GM21723 (cell line): ENCODE measurements at regions not wholly inside any gene's neighbourhood (a gene's known extent, or its start where the extent isn't known, plus 50 kb on each side); places are given as distances from the start of the nearest gene placed in this dataset.

Experiments used
- ATAC-seq: cut with Tn5 transposase; IDR thresholded peaks from one replicate; pipeline ENCODE4 v1.9.1; 2021; ENCODE audit warnings: mild to moderate bottlenecking, moderate library complexity; ENCODE audit not compliant: unreplicated experiment

GRCh38 chr15:61798631-61799030, 261.6 kb downstream of the VPS13C start:
- ATAC-seq, result no peak

GRCh38 chr15:61796056-61796455, 264.2 kb downstream of the VPS13C start:
- ATAC-seq, result no peak

- no peak for ATAC-seq
These were observed 265.4 kb downstream of the VPS13C start for GRCh38 chr15:61794881-61795280.

GRCh38 chr15:61794276-61794675, 266.0 kb downstream of the VPS13C start:
- ATAC-seq, result no peak

- no peak for ATAC-seq
These were observed 275.5 kb downstream of the VPS13C start for GRCh38 chr15:61784734-61785133.

- ATAC-seq, result no peak
These were observed 279.8 kb downstream of the VPS13C start for GRCh38 chr15:61780278-61780980.

GRCh38 chr15:61777689-61778088, 282.6 kb downstream of the VPS13C start:
- ATAC-seq, result no peak

GRCh38 chr15:61769557-61769956, 290.7 kb downstream of the VPS13C start:
- ATAC-seq, result no peak

- ATAC-seq, result no peak
These were observed 292.1 kb downstream of the VPS13C start for GRCh38 chr15:61768131-61768530.

- ATAC-seq, result no peak
These were observed 295.3 kb downstream of the VPS13C start for GRCh38 chr15:61764981-61765380.

- no peak for ATAC-seq
These were observed 296.1 kb downstream of the VPS13C start for GRCh38 chr15:61764141-61764540.

- no peak for ATAC-seq
These were observed 297.6 kb downstream of the VPS13C start for GRCh38 chr15:61762676-61763075.

GRCh38 chr15:61759639-61760038, 300.6 kb downstream of the VPS13C start:
- no peak for ATAC-seq

- ATAC-seq, result no peak
These were observed 304.0 kb downstream of the VPS13C start for GRCh38 chr15:61756071-61756820.

GRCh38 chr15:61755467-61755866, 304.8 kb downstream of the VPS13C start:
- ATAC-seq, result no peak

GRCh38 chr15:61753018-61753710, 307.1 kb downstream of the VPS13C start:
- ATAC-seq, result no peak

GRCh38 chr15:61752001-61752400, 308.2 kb downstream of the VPS13C start:
- ATAC-seq, result no peak

- ATAC-seq, result no peak
These were observed 309.8 kb downstream of the VPS13C start for GRCh38 chr15:61750271-61751084.

- no peak for ATAC-seq
These were observed 311.1 kb downstream of the VPS13C start for GRCh38 chr15:61749169-61749568.

GRCh38 chr15:61748529-61748928, 311.7 kb downstream of the VPS13C start:
- no peak for ATAC-seq

- ATAC-seq, result no peak
These were observed 313.7 kb downstream of the VPS13C start for GRCh38 chr15:61746589-61746988.
